HCT116 (cell line): ENCODE measurements at regions not wholly inside any gene's neighbourhood (a gene's known extent, or its start where the extent isn't known, plus 50 kb on each side); places are given as distances from the start of the nearest gene placed in this dataset.

Experiments
- CEBPB ChIP-seq: IDR thresholded peaks from 2 replicates; pipeline ENCODE4 v1.6.1; 2012; ENCODE audit warnings: low read depth
- ELF1 ChIP-seq: IDR thresholded peaks from 2 replicates; pipeline ENCODE4 v1.6.1; 2012; ENCODE audit warnings: low read depth, borderline replicate concordance
- EZH2 ChIP-seq: fragments of 200-600 bp; sonication (generic); IDR thresholded peaks from 2 replicates; pipeline ENCODE4 v1.6.1; 2017; ENCODE audit warnings: antibody characterized with exemption, mixed run types
- JUND ChIP-seq: IDR thresholded peaks from 2 replicates; pipeline ENCODE4 v1.6.1; 2012
- POLR2A ChIP-seq: IDR thresholded peaks from 2 replicates; pipeline ENCODE4 v1.7.0; 2011; ENCODE audit warnings: borderline replicate concordance; ENCODE audit not compliant: insufficient read depth, insufficient read length; ENCODE audit errors: extremely low read depth
- POLR2AphosphoS5 ChIP-seq: IDR thresholded peaks from 2 replicates; pipeline ENCODE4 v1.6.1; 2011; ENCODE audit warnings: mild to moderate bottlenecking, low read depth, low read length, moderate library complexity
- ZNF274 ChIP-seq: fragments of 200-500 bp; sonication (Bioruptor generic); IDR thresholded peaks from 2 replicates; pipeline ENCODE4 v1.6.1; 2014; ENCODE audit warnings: mild to moderate bottlenecking, low read depth, low read length, inconsistent platforms
- TF ChIP-seq, protein P1 (sequence below), 3 experiments: fragments of 200-600 bp in 1 of 3; sonication (generic) in 1 of 3; IDR thresholded peaks in 2 of 3; conservative IDR thresholded peaks in 1 of 3; 2 replicates each; pipeline ENCODE4 v1.5.1; 2012 to 2017; ENCODE audit warnings: low read depth in 2 of 3, low read length in 2 of 3, antibody characterized with exemption in 1 of 3, borderline replicate concordance in 1 of 3, control low read depth in 1 of 3, mild to moderate bottlenecking in 1 of 3, mixed read lengths in 1 of 3, mixed run types in 1 of 3, moderate library complexity in 1 of 3; ENCODE audit not compliant: insufficient read depth in 1 of 3
- TF ChIP-seq, protein P2 (sequence below): IDR thresholded peaks from 2 replicates; pipeline ENCODE4 v1.6.1; 2012

DNA sequence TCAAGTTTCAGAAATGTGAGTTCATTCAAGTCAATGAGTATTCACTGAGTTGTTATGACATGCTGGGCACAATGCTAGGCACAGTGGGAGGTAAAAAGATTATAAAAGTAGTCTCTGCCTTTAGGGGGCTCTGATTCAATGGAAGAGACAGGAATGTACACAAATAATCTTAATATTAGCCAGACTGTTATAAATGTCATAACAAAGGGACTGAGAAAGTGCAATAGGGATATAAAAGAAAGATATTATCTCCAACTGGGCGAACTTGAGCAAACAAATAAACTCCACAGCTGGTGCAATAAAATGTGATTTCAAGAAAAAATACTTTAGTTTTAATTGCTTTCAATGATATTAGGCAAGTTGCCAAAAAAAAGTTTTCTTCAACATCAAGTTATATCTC is 755.2 kb downstream of the BRINP1 start:
- no peak for TF ChIP-seq POLR2A
- TF ChIP-seq, protein P1, sequence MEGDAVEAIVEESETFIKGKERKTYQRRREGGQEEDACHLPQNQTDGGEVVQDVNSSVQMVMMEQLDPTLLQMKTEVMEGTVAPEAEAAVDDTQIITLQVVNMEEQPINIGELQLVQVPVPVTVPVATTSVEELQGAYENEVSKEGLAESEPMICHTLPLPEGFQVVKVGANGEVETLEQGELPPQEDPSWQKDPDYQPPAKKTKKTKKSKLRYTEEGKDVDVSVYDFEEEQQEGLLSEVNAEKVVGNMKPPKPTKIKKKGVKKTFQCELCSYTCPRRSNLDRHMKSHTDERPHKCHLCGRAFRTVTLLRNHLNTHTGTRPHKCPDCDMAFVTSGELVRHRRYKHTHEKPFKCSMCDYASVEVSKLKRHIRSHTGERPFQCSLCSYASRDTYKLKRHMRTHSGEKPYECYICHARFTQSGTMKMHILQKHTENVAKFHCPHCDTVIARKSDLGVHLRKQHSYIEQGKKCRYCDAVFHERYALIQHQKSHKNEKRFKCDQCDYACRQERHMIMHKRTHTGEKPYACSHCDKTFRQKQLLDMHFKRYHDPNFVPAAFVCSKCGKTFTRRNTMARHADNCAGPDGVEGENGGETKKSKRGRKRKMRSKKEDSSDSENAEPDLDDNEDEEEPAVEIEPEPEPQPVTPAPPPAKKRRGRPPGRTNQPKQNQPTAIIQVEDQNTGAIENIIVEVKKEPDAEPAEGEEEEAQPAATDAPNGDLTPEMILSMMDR (IDR thresholded peaks at IDR 0.05 in 2 of 3, conservative IDR thresholded peaks at IDR 0.05 in 1 of 3; ENCODE audit: borderline replicate concordance in 1 of 3, insufficient read depth in 1 of 3, low read depth in 2 of 3, low read length in 2 of 3): no peak
- TF ChIP-seq POLR2AphosphoS5: no peak
- no peak for TF ChIP-seq CEBPB
- TF ChIP-seq ELF1: no peak
- TF ChIP-seq EZH2: no peak
- TF ChIP-seq ZNF274: no peak
- no peak for TF ChIP-seq JUND
- TF ChIP-seq, protein P2, sequence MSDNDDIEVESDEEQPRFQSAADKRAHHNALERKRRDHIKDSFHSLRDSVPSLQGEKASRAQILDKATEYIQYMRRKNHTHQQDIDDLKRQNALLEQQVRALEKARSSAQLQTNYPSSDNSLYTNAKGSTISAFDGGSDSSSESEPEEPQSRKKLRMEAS: no peak
